ENCODE measurements at regions not wholly inside any gene's neighbourhood (a gene's known extent, or its start where the extent isn't known, plus 50 kb on each side); places are given as distances from the start of the nearest gene placed in this dataset.

GRCh38 chr2:208552943-208553342 is 146.4 kb downstream of the PTH2R start:
- no peak overlapping the region for H3K4me3 ChIP-seq (ENCODE audit: low read depth, low read length)
- TF ChIP-seq MYC (IDR thresholded peaks at IDR 0.05; ENCODE audit: low read depth, low read length) = no peak
- no peak for TF ChIP-seq CTCF (IDR thresholded peaks at IDR 0.05; ENCODE audit: low read depth, low read length)
- TF ChIP-seq, protein P1, sequence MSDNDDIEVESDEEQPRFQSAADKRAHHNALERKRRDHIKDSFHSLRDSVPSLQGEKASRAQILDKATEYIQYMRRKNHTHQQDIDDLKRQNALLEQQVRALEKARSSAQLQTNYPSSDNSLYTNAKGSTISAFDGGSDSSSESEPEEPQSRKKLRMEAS (IDR thresholded peaks at IDR 0.05; ENCODE audit: low read depth, low read length) = no peak
- no peak for TF ChIP-seq POLR2A (IDR thresholded peaks at IDR 0.05; ENCODE audit: extremely low read depth, insufficient read length)
- DNase-seq (ENCODE audit: low read depth) = no peak

DNA sequence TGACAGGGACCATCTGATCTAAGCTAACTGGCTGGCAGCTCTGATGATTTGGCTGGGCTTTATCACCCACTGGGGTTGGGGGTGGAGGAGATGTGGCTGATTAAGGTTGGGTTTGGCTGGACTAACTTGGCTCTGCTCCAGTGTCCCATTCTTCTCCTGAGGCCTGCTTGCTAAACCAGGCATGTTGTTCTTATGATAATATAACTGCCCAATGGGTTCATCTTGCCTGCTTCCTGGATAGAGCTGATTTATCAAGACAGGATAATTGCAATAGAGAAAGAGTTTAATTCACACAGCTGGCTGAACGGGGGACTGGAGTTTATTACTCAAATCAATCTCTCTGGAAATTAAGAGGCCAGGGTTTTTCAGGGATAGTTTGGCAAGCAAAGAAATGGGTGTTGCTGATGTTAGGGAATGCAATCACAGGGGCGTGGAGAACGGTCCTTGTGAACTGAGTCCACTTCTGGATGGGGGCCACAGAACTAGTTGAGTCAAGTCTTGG is 150.4 kb downstream of the PTH2R start:
- no peak overlapping the region for H3K4me3 ChIP-seq (ENCODE audit: low read depth, low read length)
- no peak for DNase-seq (ENCODE audit: low read depth)
- TF ChIP-seq CTCF (IDR thresholded peaks at IDR 0.05; ENCODE audit: low read depth, low read length) = no peak
- no peak for TF ChIP-seq POLR2A (IDR thresholded peaks at IDR 0.05; ENCODE audit: extremely low read depth, insufficient read length)
- TF ChIP-seq MYC (IDR thresholded peaks at IDR 0.05; ENCODE audit: low read depth, low read length) = no peak
- TF ChIP-seq, protein P1 (IDR thresholded peaks at IDR 0.05; ENCODE audit: low read depth, low read length) = no peak

DNA sequence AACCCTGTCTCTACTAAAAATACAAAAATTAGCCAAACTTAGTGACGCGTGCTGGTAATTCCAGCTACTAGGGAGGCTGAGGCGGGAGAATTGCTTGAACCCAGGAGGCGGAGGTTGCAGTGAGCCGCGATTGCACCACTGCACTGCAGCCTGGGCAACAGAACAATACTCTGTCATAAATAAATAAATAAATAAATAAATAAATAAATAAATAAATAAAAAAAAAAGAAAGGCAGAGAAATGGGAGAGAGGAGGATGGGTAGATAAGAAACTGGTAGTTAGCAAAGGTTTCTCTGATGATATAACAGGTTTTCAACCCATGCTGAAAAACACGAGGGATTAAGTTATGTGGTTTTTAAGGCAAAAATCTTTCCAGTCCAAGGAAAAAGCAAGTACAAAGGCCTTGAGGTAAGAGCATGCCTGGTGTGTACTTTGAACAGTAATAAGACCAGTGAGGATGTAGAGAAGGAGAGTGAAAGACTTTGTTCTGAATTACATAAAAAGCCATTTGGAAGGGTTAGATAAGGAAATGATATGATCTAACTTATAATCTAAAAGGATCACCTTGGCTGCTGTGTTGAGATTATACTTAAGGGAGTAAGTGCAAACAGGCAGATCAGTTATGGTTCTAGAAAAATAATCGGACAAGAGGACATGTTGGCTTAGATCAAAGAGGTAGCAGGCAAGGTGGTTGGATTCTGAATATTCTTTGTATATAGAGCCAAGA is 159.3 kb downstream of the PTH2R start:
- no peak for DNase-seq (ENCODE audit: low read depth)
- TF ChIP-seq CTCF (IDR thresholded peaks at IDR 0.05; ENCODE audit: low read depth, low read length) (no peak), POLR2A (IDR thresholded peaks at IDR 0.05; ENCODE audit: extremely low read depth, insufficient read length) (no peak), MYC (IDR thresholded peaks at IDR 0.05; ENCODE audit: low read depth, low read length) (no peak)
- TF ChIP-seq, protein P1 (IDR thresholded peaks at IDR 0.05; ENCODE audit: low read depth, low read length) = no peak
- H3K4me3 ChIP-seq (ENCODE audit: low read depth, low read length) = no peak overlapping the region

GRCh38 chr2:208568203-208568602 is 161.6 kb downstream of the PTH2R start:
- no peak overlapping the region for H3K4me3 ChIP-seq (ENCODE audit: low read depth, low read length)
- DNase-seq (ENCODE audit: low read depth) = no peak
- TF ChIP-seq CTCF (IDR thresholded peaks at IDR 0.05; ENCODE audit: low read depth, low read length) (no peak), MYC (IDR thresholded peaks at IDR 0.05; ENCODE audit: low read depth, low read length) (no peak), POLR2A (IDR thresholded peaks at IDR 0.05; ENCODE audit: extremely low read depth, insufficient read length) (no peak)
- TF ChIP-seq, protein P1 (IDR thresholded peaks at IDR 0.05; ENCODE audit: low read depth, low read length) = no peak

- TF ChIP-seq MYC (IDR thresholded peaks at IDR 0.05; ENCODE audit: low read depth, low read length) = no peak
- TF ChIP-seq, protein P1 (IDR thresholded peaks at IDR 0.05; ENCODE audit: low read depth, low read length) = no peak
- no peak for TF ChIP-seq POLR2A (IDR thresholded peaks at IDR 0.05; ENCODE audit: extremely low read depth, insufficient read length)
- no peak for TF ChIP-seq CTCF (IDR thresholded peaks at IDR 0.05; ENCODE audit: low read depth, low read length)
- H3K4me3 ChIP-seq (ENCODE audit: low read depth, low read length) = no peak overlapping the region
- no peak for DNase-seq (ENCODE audit: low read depth)
These were observed 163.5 kb downstream of the PTH2R start for GRCh38 chr2:208570066-208570465.

Measured in NB4 (cell line).